A673 (cell line): ENCODE measurements at regions not wholly inside any gene's neighbourhood (a gene's known extent, or its start where the extent isn't known, plus 50 kb on each side); places are given as distances from the start of the nearest gene placed in this dataset.

Source experiments
- BruUV-seq: library from RNA; stranded (reverse); fragments of 400-500 nt; replicated peaks from 2 replicates; lab custom pipeline; 2021; lab: Mats Ljungman, UMichigan
- CTCF ChIA-PET: fragments of 300-600 bp; sonication (Branson Sonifier 250); formaldehyde crosslinking; loops from one replicate; lab custom pipeline; 2022; ENCODE audit warnings: antibody characterized with exemption; lab: Charles Lee
- POLR2A ChIA-PET: fragments of 300-600 bp; sonication (Branson Sonifier 250); formaldehyde crosslinking; loops from one replicate; lab custom pipeline; 2022; ENCODE audit warnings: antibody characterized with exemption; ENCODE audit not compliant: low non-redundant PET; lab: Charles Lee
- DNase-seq: peaks from one replicate; pipeline ENCODE4 v3.0.0-alpha.2; 2015; ENCODE audit warnings: low spot score
- H3K27ac ChIP-seq: fragments of 200-600 bp; sonication (generic); 2 replicates; pipeline ENCODE4 v1.5.1; 2016; ENCODE audit warnings: mixed run types, low read depth, mild to moderate bottlenecking, mixed read lengths, antibody characterized with exemption, low read length; ENCODE audit not compliant: poor library complexity, severe bottlenecking
- H3K27me3 ChIP-seq: fragments of 200-600 bp; sonication (generic); replicated peaks from 2 replicates; pipeline ENCODE4 v1.6.1; 2017; ENCODE audit warnings: mixed run types, low read depth, mild to moderate bottlenecking, mixed read lengths, antibody characterized with exemption, low read length; ENCODE audit not compliant: insufficient read depth, poor library complexity
- H3K36me3 ChIP-seq: fragments of 200-600 bp; sonication (generic); 2 replicates; pipeline ENCODE4 v1.6.1; 2016; ENCODE audit warnings: mixed run types, mild to moderate bottlenecking, mixed read lengths, antibody characterized with exemption, low read length; ENCODE audit not compliant: insufficient read depth, poor library complexity, severe bottlenecking
- H3K4me1 ChIP-seq: fragments of 200-600 bp; sonication (generic); 2 replicates; pipeline ENCODE4 v1.6.1; 2017; ENCODE audit warnings: mixed run types, mild to moderate bottlenecking, mixed read lengths, antibody characterized with exemption, low read length; ENCODE audit not compliant: insufficient read depth, poor library complexity, severe bottlenecking
- H3K4me3 ChIP-seq: fragments of 200-600 bp; sonication (generic); 2 replicates; pipeline ENCODE4 v1.5.1; 2016; ENCODE audit warnings: low read depth, mixed run types, mild to moderate bottlenecking, mixed read lengths, low read length; ENCODE audit not compliant: poor library complexity, severe bottlenecking
- H3K9me3 ChIP-seq: fragments of 200-600 bp; sonication (generic); 2 replicates; pipeline ENCODE4 v1.6.1; 2016; ENCODE audit warnings: mixed run types, low read depth, mild to moderate bottlenecking, mixed read lengths, antibody characterized with exemption, low read length; ENCODE audit not compliant: poor library complexity, severe bottlenecking
- EZH2 ChIP-seq: fragments of 200-600 bp; sonication (generic); IDR thresholded peaks from 2 replicates; pipeline ENCODE4 v1.6.1; 2017; ENCODE audit warnings: borderline replicate concordance, low read depth, mild to moderate bottlenecking, mixed read lengths, antibody characterized with exemption, low read length; ENCODE audit not compliant: poor library complexity, severe bottlenecking
- intact Hi-C: fragments of 100-400 bp; cut with micrococcal nuclease; formaldehyde crosslinking; loops from one replicate; pipeline ENCODE4 v1.10.0; 2022; ENCODE audit not compliant: unreplicated experiment
- TF ChIP-seq, protein P1 (sequence below): fragments of 300-800, 200-600 bp; sonication (generic); conservative IDR thresholded peaks from 2 replicates; pipeline ENCODE4 v1.5.1; 2017; ENCODE audit warnings: low read depth, mild to moderate bottlenecking, antibody characterized with exemption, low read length, moderate library complexity, mixed read lengths

DNA sequence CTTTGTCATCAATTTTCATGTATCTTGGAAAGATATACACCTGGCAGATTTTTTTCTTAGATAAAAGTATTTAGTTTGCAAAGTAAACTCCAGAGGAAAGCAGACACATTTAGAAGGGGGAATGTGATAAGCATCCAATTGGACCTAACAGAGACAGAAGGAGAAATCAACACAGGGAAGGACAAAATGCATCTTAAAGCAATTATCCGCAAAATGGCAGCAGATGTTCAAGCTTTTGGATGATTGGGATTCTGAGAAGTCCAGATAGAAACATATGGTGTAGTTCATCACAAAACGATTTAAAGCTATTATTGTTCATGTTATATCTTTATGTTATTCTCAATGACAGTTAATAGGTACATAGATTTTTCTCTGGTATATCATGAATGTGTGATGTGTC is 1153.1 kb upstream of the B3GALT2 start:
- no TSS peak for BruUV-seq
- Histone ChIP-seq H3K27me3 (no peaks in the 10 kb centered on the region), H3K27ac (no peak overlapping the region), H3K36me3 (no peaks in the 10 kb centered on the region), H3K9me3 (no peaks in the 10 kb centered on the region), H3K4me1 (no peaks in the 10 kb centered on the region), H3K4me3 (no peak overlapping the region)
- intact Hi-C loops, result no loop called here
- ChIA-PET CTCF (no interaction called here), POLR2A (no interaction called here)
- TF ChIP-seq EZH2, result no peak
- TF ChIP-seq, protein P1, sequence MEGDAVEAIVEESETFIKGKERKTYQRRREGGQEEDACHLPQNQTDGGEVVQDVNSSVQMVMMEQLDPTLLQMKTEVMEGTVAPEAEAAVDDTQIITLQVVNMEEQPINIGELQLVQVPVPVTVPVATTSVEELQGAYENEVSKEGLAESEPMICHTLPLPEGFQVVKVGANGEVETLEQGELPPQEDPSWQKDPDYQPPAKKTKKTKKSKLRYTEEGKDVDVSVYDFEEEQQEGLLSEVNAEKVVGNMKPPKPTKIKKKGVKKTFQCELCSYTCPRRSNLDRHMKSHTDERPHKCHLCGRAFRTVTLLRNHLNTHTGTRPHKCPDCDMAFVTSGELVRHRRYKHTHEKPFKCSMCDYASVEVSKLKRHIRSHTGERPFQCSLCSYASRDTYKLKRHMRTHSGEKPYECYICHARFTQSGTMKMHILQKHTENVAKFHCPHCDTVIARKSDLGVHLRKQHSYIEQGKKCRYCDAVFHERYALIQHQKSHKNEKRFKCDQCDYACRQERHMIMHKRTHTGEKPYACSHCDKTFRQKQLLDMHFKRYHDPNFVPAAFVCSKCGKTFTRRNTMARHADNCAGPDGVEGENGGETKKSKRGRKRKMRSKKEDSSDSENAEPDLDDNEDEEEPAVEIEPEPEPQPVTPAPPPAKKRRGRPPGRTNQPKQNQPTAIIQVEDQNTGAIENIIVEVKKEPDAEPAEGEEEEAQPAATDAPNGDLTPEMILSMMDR, result no peak
- DNase-seq, result no peak

DNA sequence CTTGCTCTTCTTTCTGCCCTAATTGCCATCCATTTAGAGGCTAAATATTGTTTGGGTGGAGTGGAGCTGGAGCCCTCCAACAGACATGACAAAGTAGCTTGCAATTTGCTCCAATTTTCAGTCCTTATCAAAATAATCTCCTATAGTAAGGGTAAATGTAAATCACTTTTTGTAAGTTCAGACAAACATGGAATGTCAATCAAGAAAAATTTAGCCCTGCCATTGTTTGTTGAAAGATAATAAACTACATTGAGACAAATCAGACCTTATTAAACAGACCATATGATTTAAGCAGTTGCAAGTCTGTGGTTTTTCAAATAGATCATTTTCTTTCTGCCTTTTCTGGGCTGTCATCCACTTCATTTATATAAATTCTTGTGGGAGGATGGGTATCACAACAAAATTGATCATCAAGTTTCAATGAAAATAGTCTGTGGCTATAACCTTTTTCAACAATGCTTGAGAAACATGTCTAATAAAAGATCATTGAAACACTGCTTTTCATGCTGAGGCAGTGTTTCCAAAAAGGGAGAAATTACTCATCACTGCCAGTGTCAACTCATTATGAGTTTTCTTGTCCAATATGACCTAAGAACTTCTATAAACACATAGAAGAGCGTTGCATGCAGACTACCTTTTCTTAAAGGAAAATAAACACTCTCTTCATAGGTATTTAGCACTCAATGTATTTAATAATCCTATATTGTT is 1152.0 kb upstream of the B3GALT2 start:
- no peaks in the 10 kb centered on the region for H3K4me1 ChIP-seq
- POLR2A ChIA-PET, result no interaction called here
- no peak for DNase-seq
- no peaks in the 10 kb centered on the region for H3K36me3 ChIP-seq
- no TSS peak for BruUV-seq
- no peaks in the 10 kb centered on the region for H3K27me3 ChIP-seq
- H3K27ac ChIP-seq, result no peak overlapping the region
- CTCF ChIA-PET, result no interaction called here
- no peaks in the 10 kb centered on the region for H3K9me3 ChIP-seq
- TF ChIP-seq, protein P1, result no peak
- TF ChIP-seq EZH2, result no peak
- H3K4me3 ChIP-seq, result no peak overlapping the region
- intact Hi-C loops, result no loop called here

DNA sequence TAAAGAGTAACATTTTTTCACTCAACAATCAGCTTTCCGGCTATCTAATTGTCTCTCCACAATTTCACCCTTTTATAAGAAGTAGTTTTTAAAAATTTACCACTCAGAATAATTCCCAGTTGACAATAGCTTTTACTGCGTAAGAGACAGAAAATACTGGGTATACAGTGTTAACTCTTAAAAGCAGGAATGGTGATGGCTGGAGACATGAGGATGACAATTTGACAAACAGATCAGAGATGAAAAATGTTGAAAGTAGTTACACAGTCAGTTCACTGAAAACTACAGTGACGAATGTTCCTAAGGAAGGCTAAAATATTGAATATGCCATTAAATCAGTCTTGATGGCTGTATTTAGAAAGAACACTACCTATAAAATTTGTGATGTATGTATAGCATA is 1146.8 kb upstream of the B3GALT2 start:
- DNase-seq, result no peak
- no peak overlapping the region for H3K27ac ChIP-seq
- no peaks in the 10 kb centered on the region for H3K27me3 ChIP-seq
- no peaks in the 10 kb centered on the region for H3K4me1 ChIP-seq
- CTCF ChIA-PET, result no interaction called here
- intact Hi-C loops, result no loop called here
- no peaks in the 10 kb centered on the region for H3K9me3 ChIP-seq
- POLR2A ChIA-PET, result no interaction called here
- H3K4me3 ChIP-seq, result no peak overlapping the region
- no TSS peak for BruUV-seq
- no peaks in the 10 kb centered on the region for H3K36me3 ChIP-seq
- TF ChIP-seq, protein P1, result no peak
- TF ChIP-seq EZH2, result no peak
